Mesenchymal stem cell (in vitro differentiated cells and primary cell): ENCODE measurements at regions not wholly inside any gene's neighbourhood (a gene's known extent, or its start where the extent isn't known, plus 50 kb on each side); places are given as distances from the start of the nearest gene placed in this dataset.

Source experiments
- DNase-seq: peaks from one replicate; pipeline ENCODE4 v3.0.0-alpha.2; 2013
- H2AFZ ChIP-seq: one replicate; pipeline ENCODE4 v1.6.1; 2013; ENCODE audit warnings: low read depth, mild to moderate bottlenecking, control low read depth, inconsistent platforms, low read length, moderate library complexity
- H2AK5ac ChIP-seq: 2 replicates; pipeline ENCODE4 v1.6.1; 2013; ENCODE audit warnings: low read length, moderate library complexity, mild to moderate bottlenecking, inconsistent platforms; ENCODE audit not compliant: severe bottlenecking
- H2BK120ac ChIP-seq: one replicate; pipeline ENCODE4 v1.6.1; 2013; ENCODE audit warnings: low read depth, mild to moderate bottlenecking, inconsistent platforms, low read length, moderate library complexity
- H2BK12ac ChIP-seq, 2 experiments: one replicate each; pipeline ENCODE4 v1.6.1; 2013; ENCODE audit warnings: inconsistent platforms in 2 of 2, low read length in 2 of 2, mild to moderate bottlenecking in 2 of 2, moderate library complexity in 2 of 2, control low read depth in 1 of 2
- H2BK15ac ChIP-seq: one replicate; pipeline ENCODE4 v1.6.1; 2013; ENCODE audit warnings: mild to moderate bottlenecking, low read depth, inconsistent platforms; ENCODE audit not compliant: poor library complexity, severe bottlenecking
- H2BK5ac ChIP-seq: 2 replicates; pipeline ENCODE4 v1.6.1; 2013; ENCODE audit warnings: low read depth, mild to moderate bottlenecking, low read length, control low read depth, inconsistent platforms; ENCODE audit not compliant: poor library complexity, severe bottlenecking
- H3K14ac ChIP-seq, 2 experiments: one replicate each; pipeline ENCODE4 v1.6.1; 2013; ENCODE audit warnings: inconsistent platforms in 2 of 2, low read length in 2 of 2, control low read depth in 1 of 2, mild to moderate bottlenecking in 1 of 2, moderate library complexity in 1 of 2
- H3K18ac ChIP-seq, 2 experiments: one replicate each; pipeline ENCODE4 v1.6.1; 2013; ENCODE audit warnings: inconsistent platforms in 2 of 2, low read length in 2 of 2, control low read depth in 1 of 2, low read depth in 1 of 2, mild to moderate bottlenecking in 1 of 2
- H3K23ac ChIP-seq, 2 experiments: one replicate each; pipeline ENCODE4 v1.6.1; 2013; ENCODE audit warnings: inconsistent platforms in 2 of 2, low read length in 2 of 2, mild to moderate bottlenecking in 2 of 2, moderate library complexity in 2 of 2, control low read depth in 1 of 2
- H3K27ac ChIP-seq: 2 replicates; pipeline ENCODE4 v1.5.1; 2013; ENCODE audit warnings: mild to moderate bottlenecking, moderate library complexity, low read length, control low read depth, inconsistent platforms; ENCODE audit not compliant: poor library complexity, severe bottlenecking
- H3K27me3 ChIP-seq, 2 experiments: 2 replicates each; pipeline versions ENCODE4 v1.6.1 to v1.7.0; 2013; ENCODE audit warnings: low read length in 2 of 2, mild to moderate bottlenecking in 2 of 2, moderate library complexity in 2 of 2, control low read depth in 1 of 2, inconsistent platforms in 1 of 2; ENCODE audit not compliant: control insufficient read depth in 1 of 2, insufficient read depth in 1 of 2
- H3K36me3 ChIP-seq, 2 experiments: 2 replicates each; pipeline versions ENCODE4 v1.6.1 to v1.7.0; 2013; ENCODE audit warnings: low read length in 2 of 2, control low read depth in 1 of 2, inconsistent platforms in 1 of 2, low read depth in 1 of 2, mild to moderate bottlenecking in 1 of 2; ENCODE audit not compliant: insufficient read depth in 2 of 2, control insufficient read depth in 1 of 2
- H3K4ac ChIP-seq, 2 experiments: one replicate each; pipeline ENCODE4 v1.6.1; 2013; ENCODE audit warnings: inconsistent platforms in 2 of 2, low read length in 2 of 2, mild to moderate bottlenecking in 2 of 2, moderate library complexity in 2 of 2, control low read depth in 1 of 2, low read depth in 1 of 2
- H3K4me1 ChIP-seq: 2 replicates; pipeline ENCODE4 v1.6.1; 2013; ENCODE audit warnings: low read depth, low read length, control low read depth; ENCODE audit not compliant: control insufficient read depth, insufficient read depth
- H3K4me2 ChIP-seq: 2 replicates; pipeline ENCODE4 v1.6.1; 2013; ENCODE audit warnings: low read length, mild to moderate bottlenecking, inconsistent platforms; ENCODE audit not compliant: poor library complexity, severe bottlenecking
- H3K4me3 ChIP-seq, 2 experiments: 2 replicates each; pipeline versions ENCODE4 v1.5.1 to v1.7.0; 2013; ENCODE audit warnings: low read length in 2 of 2, mild to moderate bottlenecking in 2 of 2, control low read depth in 1 of 2, low read depth in 1 of 2; ENCODE audit not compliant: insufficient read depth in 1 of 2
- H3K79me1 ChIP-seq: replicated peaks from 2 replicates; pipeline ENCODE4 v1.6.1; 2013; ENCODE audit warnings: mild to moderate bottlenecking, control low read depth, low read length, inconsistent platforms; ENCODE audit not compliant: poor library complexity, severe bottlenecking
- H3K9ac ChIP-seq: 2 replicates; pipeline ENCODE4 v1.7.0; 2013; ENCODE audit warnings: mild to moderate bottlenecking, low read length, moderate library complexity
- H3K9me3 ChIP-seq: 2 replicates; pipeline ENCODE4 v1.7.0; 2013; ENCODE audit warnings: mild to moderate bottlenecking, low read length; ENCODE audit not compliant: control insufficient read depth
- H4K8ac ChIP-seq: one replicate; pipeline ENCODE4 v1.6.1; 2013; ENCODE audit warnings: inconsistent platforms, mild to moderate bottlenecking, low read length, moderate library complexity
- H4K91ac ChIP-seq: one replicate; pipeline ENCODE4 v1.6.1; 2013; ENCODE audit warnings: mild to moderate bottlenecking, low read length, inconsistent platforms
- WGBS: methylation state at CpG from one replicate; pipeline ENCODE4 v1.1.7; 2013; ENCODE audit warnings: mixed read lengths; 5-methylcytosine and 5-hydroxymethylcytosine counted together

DNA sequence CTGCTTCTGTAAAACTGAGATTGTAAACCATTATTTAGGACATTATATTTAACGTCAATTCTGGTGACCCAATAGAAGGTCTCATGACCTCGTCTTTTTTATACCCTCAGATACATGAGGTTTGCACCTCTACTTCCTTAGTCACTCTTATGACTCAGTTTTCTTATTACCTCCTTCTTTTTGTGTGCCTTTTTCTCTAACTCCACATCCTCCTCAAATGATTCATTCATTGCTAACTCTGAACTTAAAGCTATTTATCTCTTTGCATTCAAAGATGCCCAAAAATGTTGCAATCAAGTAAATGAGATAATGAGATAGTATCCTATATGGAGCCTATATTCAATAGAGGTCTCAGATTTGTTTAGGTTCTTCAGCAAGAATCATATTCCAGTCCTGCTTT is 121.0 kb upstream of the KYNU start:
- no peak overlapping the region for H3K27ac ChIP-seq
- no peak overlapping the region for H4K91ac ChIP-seq

DNA sequence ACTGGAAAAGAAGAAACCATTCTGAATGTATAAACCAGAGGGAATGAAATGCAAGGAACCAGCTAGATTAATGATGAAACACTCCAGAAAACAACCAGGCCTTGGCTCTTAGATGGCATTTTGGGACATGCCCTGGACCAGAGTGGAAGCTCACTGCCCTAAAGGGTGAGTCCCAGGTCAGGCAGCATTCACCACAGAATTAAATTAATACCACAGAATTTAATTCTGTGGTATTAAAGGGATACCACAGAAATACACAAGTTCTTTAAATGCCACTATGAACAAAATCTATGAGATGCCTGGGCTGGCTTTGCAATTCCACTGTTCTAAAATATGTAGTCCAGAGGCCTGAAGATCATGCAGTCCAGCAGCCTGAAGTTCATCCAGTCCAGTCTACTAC is 122.3 kb upstream of the KYNU start:
- H2AK5ac ChIP-seq: no peak overlapping the region
- no peaks in the 10 kb centered on the region for H3K79me1 ChIP-seq
- H2BK12ac ChIP-seq: no peak overlapping the region
- no peaks in the 10 kb centered on the region for H3K4me1 ChIP-seq
- no peak overlapping the region for H4K8ac ChIP-seq
- H3K4ac ChIP-seq: no peak overlapping the region
- H3K27ac ChIP-seq: no peak overlapping the region
- H3K27me3 ChIP-seq: no peaks in the 10 kb centered on the region
- H3K36me3 ChIP-seq: no peaks in the 10 kb centered on the region
- no peak overlapping the region for H3K23ac ChIP-seq
- H4K91ac ChIP-seq: no peak overlapping the region
- H3K14ac ChIP-seq: no peak overlapping the region
- H3K18ac ChIP-seq: no peak overlapping the region
- H3K4me2 ChIP-seq: no peak overlapping the region
- no peak for DNase-seq
- no peak overlapping the region for H2BK120ac ChIP-seq
- H2BK15ac ChIP-seq: no peak overlapping the region
- no peak overlapping the region for H3K4me3 ChIP-seq
- H3K9ac ChIP-seq: no peak overlapping the region
- no peaks in the 10 kb centered on the region for H3K9me3 ChIP-seq
- H2AFZ ChIP-seq: no peak overlapping the region
- H2BK5ac ChIP-seq: no peak overlapping the region

More for the DNA sequence above, 121.0 kb upstream of the KYNU start:
- Histone ChIP-seq H3K79me1 (no peaks in the 10 kb centered on the region), H3K14ac (no peak overlapping the region), H2BK12ac (no peak overlapping the region), H2BK5ac (no peak overlapping the region), H2AFZ (no peak overlapping the region), H2BK15ac (no peak overlapping the region), H3K4me3 (no peak overlapping the region), H4K8ac (no peak overlapping the region), H3K18ac (no peak overlapping the region), H3K4me1 (no peaks in the 10 kb centered on the region), H3K9me3 (no peaks in the 10 kb centered on the region), H3K23ac (no peak overlapping the region), H2BK120ac (no peak overlapping the region), H3K9ac (no peak overlapping the region), H3K27me3 (no peaks in the 10 kb centered on the region), H2AK5ac (no peak overlapping the region), H3K36me3 (no peaks in the 10 kb centered on the region), H3K4ac (no peak overlapping the region), H3K4me2 (no peak overlapping the region)
- DNase-seq: peak; percentile 52
- 60% methylated on average over 2 of the region's 2 CpGs for WGBS

DNA sequence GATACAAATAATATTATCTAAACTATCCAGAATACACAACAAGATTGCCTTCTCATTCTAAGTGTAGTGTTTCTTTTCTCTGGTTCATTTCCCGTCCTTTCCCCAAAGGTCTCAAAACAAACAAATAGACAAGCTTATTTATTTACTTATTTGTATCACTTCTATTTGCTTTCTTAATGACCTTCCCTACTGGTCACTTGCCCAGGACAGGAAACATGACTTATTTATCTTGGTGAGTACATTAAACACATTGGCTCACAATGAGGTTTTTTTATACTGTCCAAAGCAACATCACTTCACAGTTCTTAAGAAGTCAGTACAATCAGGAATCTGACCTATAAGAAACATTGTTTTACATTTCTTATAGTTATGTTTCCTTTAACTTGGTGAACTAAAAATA is 123.3 kb upstream of the KYNU start:
- H2AK5ac ChIP-seq: no peak overlapping the region
- H2BK15ac ChIP-seq: no peak overlapping the region
- WGBS: 61% methylated on average over 1 of the region's 1 CpG
- no peak overlapping the region for H3K27ac ChIP-seq
- H3K4me1 ChIP-seq: no peaks in the 10 kb centered on the region
- no peaks in the 10 kb centered on the region for H3K27me3 ChIP-seq
- H3K4ac ChIP-seq: no peak overlapping the region
- no peak overlapping the region for H4K8ac ChIP-seq
- DNase-seq: no peak
- no peak overlapping the region for H3K9ac ChIP-seq
- H3K23ac ChIP-seq: no peak overlapping the region
- no peak overlapping the region for H2BK120ac ChIP-seq
- no peaks in the 10 kb centered on the region for H3K36me3 ChIP-seq
- no peaks in the 10 kb centered on the region for H3K9me3 ChIP-seq
- H2BK5ac ChIP-seq: no peak overlapping the region
- no peak overlapping the region for H3K4me3 ChIP-seq
- no peak overlapping the region for H2BK12ac ChIP-seq
- no peak overlapping the region for H2AFZ ChIP-seq
- H3K4me2 ChIP-seq: no peak overlapping the region
- H3K14ac ChIP-seq: no peak overlapping the region
- H4K91ac ChIP-seq: no peak overlapping the region
- H3K18ac ChIP-seq: no peak overlapping the region
- no peaks in the 10 kb centered on the region for H3K79me1 ChIP-seq

- no peak overlapping the region for H2BK120ac ChIP-seq
- no peak overlapping the region for H3K4ac ChIP-seq
- no peak overlapping the region for H2AFZ ChIP-seq
- no peaks in the 10 kb centered on the region for H3K36me3 ChIP-seq
- H4K8ac ChIP-seq: no peak overlapping the region
- H3K4me2 ChIP-seq: no peak overlapping the region
- WGBS: no CpG with 5 or more reads among the region's 2 CpGs
- no peak overlapping the region for H4K91ac ChIP-seq
- H3K18ac ChIP-seq: no peak overlapping the region
- H3K27ac ChIP-seq: no peak overlapping the region
- no peaks in the 10 kb centered on the region for H3K9me3 ChIP-seq
- H3K23ac ChIP-seq: no peak overlapping the region
- peaks cover 2% of the 10 kb centered on the region for H3K4me1 ChIP-seq
- H2BK15ac ChIP-seq: no peak overlapping the region
- no peaks in the 10 kb centered on the region for H3K79me1 ChIP-seq
- H2BK5ac ChIP-seq: no peak overlapping the region
- H3K14ac ChIP-seq: no peak overlapping the region
- no peak overlapping the region for H3K4me3 ChIP-seq
- no peak overlapping the region for H3K9ac ChIP-seq
- H2BK12ac ChIP-seq: no peak overlapping the region
- H3K27me3 ChIP-seq: no peaks in the 10 kb centered on the region
- no peak overlapping the region for H2AK5ac ChIP-seq
- DNase-seq: no peak
Measured at GRCh38 chr2:142750858-142751257, 126.6 kb upstream of the KYNU start.
